ENCODE measurements at regions not wholly inside any gene's neighbourhood (a gene's known extent, or its start where the extent isn't known, plus 50 kb on each side); places are given as distances from the start of the nearest gene placed in this dataset.
"Not testable (repeated sequence)": the region's sequence is repeated elsewhere in the genome, so short reads cannot be mapped to it uniquely, and the experiment has no call there.

GRCh38 chr6:27693766-27694546, 218.2 kb downstream of the OR2B2 start:
- in situ Hi-C loops (cut with MboI; ENCODE audit: low pct_unique_long_range_greater_than_20kb, low sequenced_read_pairs): no loop called here
- DNase-seq: peak; percentile 47

GRCh38 chr6:27692133-27692532, 219.2 kb upstream of the ZNF184 start:
- DNase-seq; in situ Hi-C loops (cut with MboI; ENCODE audit: low pct_unique_long_range_greater_than_20kb, low sequenced_read_pairs): not testable (repeated sequence)

- in situ Hi-C loops (cut with MboI; ENCODE audit: low pct_unique_long_range_greater_than_20kb, low sequenced_read_pairs): no loop called here
- peak; percentile 94 for DNase-seq
Observed at GRCh38 chr6:27688014-27688586, 215.2 kb upstream of the ZNF184 start.

GRCh38 chr6:27687154-27688013, 214.5 kb upstream of the ZNF184 start:
- peak; percentile 92 for DNase-seq
- in situ Hi-C loops (cut with MboI; ENCODE audit: low pct_unique_long_range_greater_than_20kb, low sequenced_read_pairs): no loop called here

GRCh38 chr6:27685279-27685678, 212.4 kb upstream of the ZNF184 start:
- DNase-seq: no peak
- in situ Hi-C loops (cut with MboI; ENCODE audit: low pct_unique_long_range_greater_than_20kb, low sequenced_read_pairs): no loop called here

- in situ Hi-C loops (cut with MboI; ENCODE audit: low pct_unique_long_range_greater_than_20kb, low sequenced_read_pairs): no loop called here
- DNase-seq: peak; percentile 85
Observed at GRCh38 chr6:27684264-27685211, 211.6 kb upstream of the ZNF184 start.

- DNase-seq: no peak
- in situ Hi-C loops (cut with MboI; ENCODE audit: low pct_unique_long_range_greater_than_20kb, low sequenced_read_pairs): no loop called here
Observed at GRCh38 chr6:27679964-27680694, 207.2 kb upstream of the ZNF184 start.

GRCh38 chr6:27679308-27679963, 206.5 kb upstream of the ZNF184 start:
- in situ Hi-C loops (cut with MboI; ENCODE audit: low pct_unique_long_range_greater_than_20kb, low sequenced_read_pairs): no loop called here
- no peak for DNase-seq

- no peak for DNase-seq
- in situ Hi-C loops (cut with MboI; ENCODE audit: low pct_unique_long_range_greater_than_20kb, low sequenced_read_pairs): no loop called here
Observed at GRCh38 chr6:27678469-27678868, 205.6 kb upstream of the ZNF184 start.

GRCh38 chr6:27674882-27675281, 202.0 kb upstream of the ZNF184 start:
- no peak for DNase-seq
- in situ Hi-C loops (cut with MboI; ENCODE audit: low pct_unique_long_range_greater_than_20kb, low sequenced_read_pairs): no loop called here

- in situ Hi-C loops (cut with MboI; ENCODE audit: low pct_unique_long_range_greater_than_20kb, low sequenced_read_pairs): no loop called here
- no peak for DNase-seq
Observed at GRCh38 chr6:27672113-27672799, 199.4 kb upstream of the ZNF184 start.

- DNase-seq: no peak
- in situ Hi-C loops (cut with MboI; ENCODE audit: low pct_unique_long_range_greater_than_20kb, low sequenced_read_pairs): no loop called here
Observed at GRCh38 chr6:27669624-27670301, 196.9 kb upstream of the ZNF184 start.

GRCh38 chr6:27669295-27669623, 196.4 kb upstream of the ZNF184 start:
- in situ Hi-C loops (cut with MboI; ENCODE audit: low pct_unique_long_range_greater_than_20kb, low sequenced_read_pairs): no loop called here
- DNase-seq: no peak

GRCh38 chr6:27668442-27669294, 195.8 kb upstream of the ZNF184 start:
- in situ Hi-C loops (cut with MboI; ENCODE audit: low pct_unique_long_range_greater_than_20kb, low sequenced_read_pairs): no loop called here
- no peak for DNase-seq

- in situ Hi-C loops (cut with MboI; ENCODE audit: low pct_unique_long_range_greater_than_20kb, low sequenced_read_pairs): no loop called here
- DNase-seq: no peak
Observed at GRCh38 chr6:27667657-27668441, 194.9 kb upstream of the ZNF184 start.

Measured in KBM-7 (cell line).